GM21528 (cell line): ENCODE measurements at regions not wholly inside any gene's neighbourhood (a gene's known extent, or its start where the extent isn't known, plus 50 kb on each side); places are given as distances from the start of the nearest gene placed in this dataset.

Experiments
- ATAC-seq: cut with Tn5 transposase; IDR thresholded peaks from one replicate; pipeline ENCODE4 v1.9.1; 2021; ENCODE audit warnings: mild to moderate bottlenecking, moderate library complexity; ENCODE audit not compliant: unreplicated experiment, low FRiP score

- ATAC-seq = no peak
Measured at GRCh38 chr2:134181219-134181618, 72.7 kb upstream of the MGAT5 start.

- no peak for ATAC-seq
Measured at GRCh38 chr2:134183679-134184078, 70.2 kb upstream of the MGAT5 start.

GRCh38 chr2:134185639-134186038 is 68.2 kb upstream of the MGAT5 start:
- ATAC-seq = no peak

GRCh38 chr2:134189009-134189720 is 64.7 kb upstream of the MGAT5 start:
- ATAC-seq = no peak

- no peak for ATAC-seq
Measured at GRCh38 chr2:134190062-134190806, 63.6 kb upstream of the MGAT5 start.

- no peak for ATAC-seq
Measured at GRCh38 chr2:134190807-134191203, 63.1 kb upstream of the MGAT5 start.

- ATAC-seq = no peak
Measured at GRCh38 chr2:134191835-134192234, 62.0 kb upstream of the MGAT5 start.

GRCh38 chr2:134193006-134193405 is 60.9 kb upstream of the MGAT5 start:
- no peak for ATAC-seq

- no peak for ATAC-seq
Measured at GRCh38 chr2:134194519-134194918, 59.4 kb upstream of the MGAT5 start.

- no peak for ATAC-seq
Measured at GRCh38 chr2:134195341-134195740, 58.5 kb upstream of the MGAT5 start.

- ATAC-seq = no peak
Measured at GRCh38 chr2:134197445-134197844, 56.4 kb upstream of the MGAT5 start.

- no peak for ATAC-seq
Measured at GRCh38 chr2:134198006-134198634, 55.8 kb upstream of the MGAT5 start.

GRCh38 chr2:134199123-134199522 is 54.7 kb upstream of the MGAT5 start:
- ATAC-seq = no peak

- no peak for ATAC-seq
Measured at GRCh38 chr2:134200036-134200618, 53.7 kb upstream of the MGAT5 start.

GRCh38 chr2:134201533-134201932 is 52.3 kb upstream of the MGAT5 start:
- no peak for ATAC-seq

- no peak for ATAC-seq
Measured at GRCh38 chr2:134202371-134202770, 51.5 kb upstream of the MGAT5 start.

- ATAC-seq = no peak
Measured at GRCh38 chr2:134203175-134203574, 50.7 kb upstream of the MGAT5 start.
